Transverse colon (tissue), 4 donors: ENCODE measurements at regions not wholly inside any gene's neighbourhood (a gene's known extent, or its start where the extent isn't known, plus 50 kb on each side); places are given as distances from the start of the nearest gene placed in this dataset.

Experiments used
- EP300 ChIP-seq: sonication (generic); formaldehyde crosslinking; IDR thresholded peaks from one replicate; pipeline ENCODE4 v1.6.1; 2017; ENCODE audit warnings: antibody characterized with exemption, low read depth
- POLR2A ChIP-seq: fragments of 450-650 bp; IDR thresholded peaks from one replicate; pipeline ENCODE4 v1.6.1; 2016; ENCODE audit warnings: antibody characterized with exemption, mild to moderate bottlenecking, moderate library complexity
- POLR2AphosphoS5 ChIP-seq, 3 donors: sonication (generic); formaldehyde crosslinking; IDR thresholded peaks; one replicate each; pipeline ENCODE4 v1.6.1; 2016; ENCODE audit warnings: antibody characterized with exemption in 3 of 3
- TF ChIP-seq, protein P1 (sequence below), 5 experiments: fragments of 200-600 bp in 3 of 5; fragments of 450-650 bp in 2 of 5; sonication (generic) in 3 of 5; IDR thresholded peaks; 1 replicate in 2 of 5; 2 replicates in 3 of 5; pipeline ENCODE4 v1.5.1; 2016 to 2017; ENCODE audit warnings: antibody characterized with exemption in 5 of 5, inconsistent platforms in 3 of 5, mild to moderate bottlenecking in 2 of 5, moderate library complexity in 1 of 5

DNA sequence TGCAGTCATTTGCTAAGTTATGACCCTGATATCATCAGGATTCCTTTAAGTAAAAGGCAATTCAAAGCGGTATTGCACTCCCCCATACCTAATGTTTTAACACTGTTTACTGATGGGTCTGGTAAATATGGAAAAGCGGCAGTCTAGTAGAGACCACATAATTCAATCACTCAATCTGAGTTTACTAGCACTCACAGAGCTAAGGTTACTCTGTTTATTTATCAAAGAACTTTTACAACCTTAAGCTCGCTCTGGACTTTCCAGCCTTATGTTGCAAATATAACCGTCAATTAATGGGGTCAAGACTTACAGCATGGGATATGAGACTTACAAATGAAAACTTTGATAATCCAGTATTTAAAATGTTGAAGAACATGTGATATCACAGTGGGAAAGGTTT, 124.5 kb upstream of the ZCCHC13 start:
- TF ChIP-seq, protein P1, sequence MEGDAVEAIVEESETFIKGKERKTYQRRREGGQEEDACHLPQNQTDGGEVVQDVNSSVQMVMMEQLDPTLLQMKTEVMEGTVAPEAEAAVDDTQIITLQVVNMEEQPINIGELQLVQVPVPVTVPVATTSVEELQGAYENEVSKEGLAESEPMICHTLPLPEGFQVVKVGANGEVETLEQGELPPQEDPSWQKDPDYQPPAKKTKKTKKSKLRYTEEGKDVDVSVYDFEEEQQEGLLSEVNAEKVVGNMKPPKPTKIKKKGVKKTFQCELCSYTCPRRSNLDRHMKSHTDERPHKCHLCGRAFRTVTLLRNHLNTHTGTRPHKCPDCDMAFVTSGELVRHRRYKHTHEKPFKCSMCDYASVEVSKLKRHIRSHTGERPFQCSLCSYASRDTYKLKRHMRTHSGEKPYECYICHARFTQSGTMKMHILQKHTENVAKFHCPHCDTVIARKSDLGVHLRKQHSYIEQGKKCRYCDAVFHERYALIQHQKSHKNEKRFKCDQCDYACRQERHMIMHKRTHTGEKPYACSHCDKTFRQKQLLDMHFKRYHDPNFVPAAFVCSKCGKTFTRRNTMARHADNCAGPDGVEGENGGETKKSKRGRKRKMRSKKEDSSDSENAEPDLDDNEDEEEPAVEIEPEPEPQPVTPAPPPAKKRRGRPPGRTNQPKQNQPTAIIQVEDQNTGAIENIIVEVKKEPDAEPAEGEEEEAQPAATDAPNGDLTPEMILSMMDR (IDR thresholded peaks at IDR 0.05), result no peak
- TF ChIP-seq POLR2AphosphoS5 (IDR thresholded peaks at IDR 0.05) (no peak), POLR2A (no peak), EP300 (no peak)
